Gastroesophageal sphincter (tissue), 3 donors: ENCODE measurements at regions not wholly inside any gene's neighbourhood (a gene's known extent, or its start where the extent isn't known, plus 50 kb on each side); places are given as distances from the start of the nearest gene placed in this dataset.

Experiments
- CTCF ChIP-seq, 4 experiments: fragments of 200-600 bp in 2 of 4; fragments of 450-650 bp in 2 of 4; sonication (generic) in 1 of 4; IDR thresholded peaks; one replicate each; pipeline ENCODE4 v1.5.1; 2017 to 2019; ENCODE audit warnings: antibody characterized with exemption in 4 of 4, mild to moderate bottlenecking in 2 of 4, moderate library complexity in 2 of 4
- EP300 ChIP-seq: sonication (generic); formaldehyde crosslinking; IDR thresholded peaks from one replicate; pipeline ENCODE4 v1.6.1; 2017; ENCODE audit warnings: antibody characterized with exemption, mild to moderate bottlenecking
- POLR2A ChIP-seq, 2 donors: fragments of 450-650 bp; IDR thresholded peaks; one replicate each; pipeline ENCODE4 v1.6.1; 2017; ENCODE audit warnings: antibody characterized with exemption in 2 of 2, mild to moderate bottlenecking in 2 of 2, moderate library complexity in 1 of 2

GRCh38 chr2:217643789-217644301 lies 358.9 kb downstream of the TNS1 start:
- no peak for TF ChIP-seq CTCF (IDR thresholded peaks at IDR 0.05)
- no peak for TF ChIP-seq EP300
- no peak for TF ChIP-seq POLR2A (IDR thresholded peaks at IDR 0.05)
